ENCODE measurements at regions not wholly inside any gene's neighbourhood (a gene's known extent, or its start where the extent isn't known, plus 50 kb on each side); places are given as distances from the start of the nearest gene placed in this dataset.
"Not testable (repeated sequence)": the region's sequence is repeated elsewhere in the genome, so short reads cannot be mapped to it uniquely, and the experiment has no call there.

DNA sequence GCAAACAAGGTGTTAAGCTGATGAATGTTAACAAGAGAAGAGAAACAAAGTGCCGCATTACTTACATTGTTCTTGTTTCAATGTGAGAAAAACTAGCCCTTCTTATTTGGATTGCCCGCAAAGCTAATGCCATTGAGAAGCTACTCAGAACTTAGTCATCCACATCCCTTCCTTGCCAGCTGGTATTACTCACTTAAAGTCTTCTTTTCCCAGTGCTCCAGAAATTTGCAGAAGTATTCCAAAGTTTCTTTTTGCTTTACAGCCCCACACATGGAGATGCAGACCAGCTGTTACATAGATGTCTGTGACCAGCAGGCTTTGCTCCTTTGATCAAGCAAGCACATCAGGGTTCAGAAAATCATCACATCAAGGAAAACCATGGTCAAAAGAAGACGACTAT, 529.0 kb downstream of the TBC1D32 start:
- DNase-seq = no peak

DNA sequence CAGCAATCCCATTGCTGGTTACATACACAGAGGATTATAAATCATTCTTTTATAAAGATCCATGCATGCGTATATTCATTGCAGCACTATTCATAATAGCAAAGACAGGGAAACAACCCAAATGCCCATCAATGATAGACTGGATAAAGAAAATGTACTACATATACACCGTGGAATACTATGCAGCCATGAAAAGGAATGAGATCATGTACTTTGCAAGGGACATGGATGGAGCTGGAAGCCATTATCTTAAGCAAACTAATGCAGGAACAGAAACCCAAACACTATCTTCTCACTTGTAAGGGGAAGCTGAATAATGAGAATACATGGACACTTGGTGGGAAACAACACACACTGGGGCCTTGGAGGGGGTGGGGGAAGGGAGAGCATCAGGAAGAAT, 529.7 kb downstream of the TBC1D32 start:
- no peak for DNase-seq

DNA sequence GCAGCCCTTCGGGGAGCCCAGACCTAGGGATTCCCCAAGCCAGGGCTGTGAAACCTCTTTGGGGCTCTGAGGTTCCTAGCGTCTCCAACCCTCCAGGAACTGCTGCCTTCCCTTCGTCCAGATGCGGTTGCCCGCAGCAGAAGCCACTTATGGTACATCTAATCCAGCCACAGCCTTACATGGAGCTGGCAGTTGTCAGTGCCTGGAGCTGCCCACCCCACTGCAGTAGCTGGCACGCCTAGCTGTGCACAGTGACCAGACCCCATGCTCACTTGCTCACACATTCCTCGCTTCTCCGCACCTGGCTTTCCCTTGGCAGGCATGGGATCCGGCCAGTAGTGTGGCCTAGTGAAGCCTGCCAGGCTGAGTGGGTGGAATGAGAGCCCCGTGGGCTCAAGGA, 547.6 kb downstream of the TBC1D32 start:
- no peak for DNase-seq

DNA sequence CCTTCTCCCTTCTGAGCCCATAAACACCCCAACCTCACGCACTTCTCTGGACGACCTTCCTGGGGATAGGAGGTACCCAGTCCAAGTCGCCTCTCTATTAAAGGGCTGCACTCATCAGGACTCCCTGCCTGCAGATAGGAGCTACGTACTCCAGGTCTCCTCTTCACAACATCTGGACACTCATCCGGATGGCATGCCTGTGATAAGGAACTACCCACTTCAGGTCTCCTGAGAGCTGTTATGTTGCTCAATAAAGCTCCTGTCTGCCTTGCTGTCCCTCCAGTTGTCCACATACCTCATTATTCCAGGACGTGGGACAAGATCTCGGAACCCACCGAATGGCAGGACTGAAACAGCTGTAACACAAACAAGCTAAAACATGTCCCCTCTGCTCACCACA, 548.0 kb downstream of the TBC1D32 start:
- no peak for DNase-seq

DNA sequence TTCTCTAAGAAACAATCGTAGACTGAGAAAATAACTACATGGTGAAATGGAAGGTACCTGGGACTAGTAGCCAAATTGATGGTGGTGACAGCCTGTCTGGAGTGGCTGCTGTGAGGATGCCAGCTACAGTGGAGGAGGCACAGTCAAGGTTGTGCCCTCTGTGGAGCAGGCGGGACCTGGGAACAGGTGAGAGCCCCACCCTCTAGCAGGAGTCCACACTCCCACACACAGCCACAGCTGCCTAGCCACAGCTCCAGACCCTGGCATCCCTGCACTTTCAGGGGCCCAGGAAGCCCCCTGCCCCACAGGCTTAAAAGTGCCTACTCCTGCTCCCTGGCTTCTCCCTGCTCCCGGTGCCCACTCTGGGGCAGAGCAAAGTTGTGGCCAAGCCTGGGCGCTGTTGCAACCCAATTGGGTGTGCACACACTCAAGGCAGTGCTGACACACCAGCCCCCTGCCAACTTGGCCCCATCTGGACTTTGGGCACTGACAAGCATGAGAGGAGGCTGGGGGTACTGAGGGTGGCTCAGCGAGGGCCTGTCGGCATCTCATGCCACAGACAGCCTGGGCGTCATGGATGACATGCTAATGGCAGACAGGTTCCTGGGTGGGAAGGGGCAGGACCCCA, 548.7 kb downstream of the TBC1D32 start:
- DNase-seq = no peak

DNA sequence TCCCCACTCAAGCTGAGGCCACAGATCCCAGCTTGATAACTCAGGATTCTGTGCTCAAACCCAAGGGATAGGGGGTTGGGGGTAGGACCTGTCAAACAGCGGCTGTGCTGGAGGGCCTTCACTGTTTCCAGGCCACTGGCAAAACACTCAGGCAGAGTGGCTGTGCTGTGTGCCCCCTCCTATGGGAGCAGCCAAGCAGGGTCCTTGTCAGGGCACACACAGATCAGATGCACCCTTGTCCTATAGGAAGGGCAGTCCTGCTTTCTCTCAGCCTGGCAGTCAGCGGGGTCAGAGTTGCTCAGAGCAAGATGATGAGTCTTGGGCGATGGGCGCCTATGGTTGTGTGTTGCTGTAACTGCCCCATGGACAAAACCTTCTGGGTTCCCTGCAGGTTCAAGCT, 554.8 kb downstream of the TBC1D32 start:
- DNase-seq = no peak

DNA sequence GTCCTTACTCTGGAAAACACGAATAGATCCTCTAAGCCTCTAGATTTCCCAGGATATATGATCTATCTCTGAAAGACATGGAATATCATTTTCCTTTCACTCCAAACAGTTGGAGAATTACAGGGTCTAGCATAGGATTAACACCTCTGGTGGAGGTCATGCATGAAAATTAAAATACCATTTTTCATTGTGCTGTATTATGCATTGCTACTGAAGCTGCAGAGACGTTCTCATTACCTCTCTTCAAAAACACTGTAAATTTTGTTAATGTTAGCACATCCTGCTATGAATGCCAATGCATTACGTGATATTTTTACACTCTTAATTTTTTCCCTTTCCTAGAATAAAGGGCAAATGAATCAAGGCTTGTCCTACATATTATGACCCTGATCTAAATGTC, 558.6 kb downstream of the TBC1D32 start:
- DNase-seq = no peak

DNA sequence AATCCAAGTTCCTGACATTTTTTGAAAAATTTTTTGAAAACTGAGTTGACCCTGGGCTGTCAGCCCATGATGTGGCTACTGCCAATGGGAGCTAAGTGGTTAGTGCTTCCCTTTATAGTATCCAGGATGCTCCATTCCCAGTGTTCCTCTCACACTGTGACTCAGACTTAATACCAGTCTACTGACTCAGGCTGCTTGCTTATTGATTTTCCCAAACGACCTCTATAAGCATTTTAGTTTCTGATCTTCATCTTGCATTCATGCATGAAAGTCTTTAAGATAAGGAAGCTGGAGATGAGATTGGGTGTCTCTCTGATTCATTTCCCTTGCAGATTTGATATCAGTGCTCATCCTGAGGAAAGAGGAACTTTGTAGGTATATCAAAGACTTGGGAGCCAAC, 560.0 kb downstream of the TBC1D32 start:
- DNase-seq = no peak

DNA sequence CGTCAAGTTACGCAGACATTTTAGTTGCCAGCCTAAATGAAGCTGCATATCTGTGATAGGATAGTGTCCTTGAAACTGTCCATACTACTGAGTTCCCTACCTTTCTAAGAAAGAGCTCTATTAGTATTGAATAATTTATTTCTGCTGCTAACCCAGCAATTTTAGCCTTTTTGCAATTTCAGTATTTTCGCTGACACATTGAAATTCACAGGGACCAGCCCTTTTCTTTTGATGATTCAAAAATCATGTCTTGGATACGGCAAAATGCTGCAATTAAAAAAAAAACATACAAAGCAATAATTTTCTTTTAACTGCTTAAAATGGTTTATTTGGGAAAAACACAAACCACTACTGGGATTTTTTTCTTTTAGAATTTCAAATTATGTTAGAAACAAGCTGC, 563.3 kb downstream of the TBC1D32 start:
- no peak for DNase-seq

DNA sequence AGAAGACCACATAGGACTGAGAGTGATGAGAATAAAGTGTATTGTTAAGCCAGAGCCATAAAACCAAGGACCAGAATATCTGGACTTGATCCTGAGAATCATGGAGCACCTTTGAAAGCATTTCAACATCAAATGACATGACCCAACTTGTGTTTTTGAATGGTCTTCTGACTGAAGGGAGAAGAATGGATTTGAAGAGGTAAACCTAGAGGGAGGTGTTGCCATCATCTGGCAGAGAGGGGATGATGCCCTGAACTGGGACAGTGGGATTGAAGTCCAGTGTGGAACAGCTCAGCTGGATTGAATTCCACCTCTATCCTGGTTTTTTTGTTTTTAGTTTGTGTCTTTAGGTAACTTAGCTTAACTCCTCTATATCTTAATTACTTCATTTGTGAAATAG, 570.0 kb downstream of the TBC1D32 start:
- no peak for DNase-seq

DNA sequence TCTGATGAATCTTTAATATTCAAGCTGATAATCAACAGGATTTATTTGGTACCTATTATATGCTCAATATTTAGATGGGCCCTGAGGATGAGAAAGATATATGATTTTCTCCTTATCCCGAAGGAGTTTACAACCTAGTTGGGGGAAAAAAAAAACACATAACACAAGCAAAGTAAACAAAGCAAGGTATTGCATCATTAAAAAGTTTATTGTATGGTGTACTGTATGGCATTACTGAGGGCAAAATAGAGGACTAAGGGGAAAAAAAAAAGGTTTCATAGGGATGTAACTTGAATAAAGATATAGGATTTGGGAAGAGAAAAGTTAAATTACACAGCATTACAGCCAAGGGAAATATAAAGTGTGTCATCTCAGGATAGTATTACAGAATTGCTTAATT, 574.7 kb downstream of the TBC1D32 start:
- DNase-seq = no peak

DNA sequence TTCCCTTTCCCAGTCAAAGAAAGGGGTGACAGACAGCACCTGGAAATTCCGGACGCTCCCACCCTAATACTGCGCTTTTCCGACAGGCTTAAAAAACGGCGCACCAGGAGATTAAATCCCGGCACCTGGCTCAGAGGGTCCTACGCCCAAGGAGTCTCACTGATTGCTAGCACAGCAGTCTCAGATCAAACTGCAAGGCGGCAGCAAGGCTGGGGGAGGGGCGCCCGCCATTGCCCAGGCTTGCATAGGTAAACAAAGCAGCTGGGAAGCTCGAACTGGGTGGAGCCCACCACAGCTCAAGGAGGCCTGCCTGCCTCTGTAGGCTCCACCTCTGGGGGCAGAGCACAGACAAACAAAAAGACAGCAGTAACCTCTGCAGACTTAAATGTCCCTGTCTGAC, 585.7 kb downstream of the TBC1D32 start:
- DNase-seq = not testable (repeated sequence)

DNA sequence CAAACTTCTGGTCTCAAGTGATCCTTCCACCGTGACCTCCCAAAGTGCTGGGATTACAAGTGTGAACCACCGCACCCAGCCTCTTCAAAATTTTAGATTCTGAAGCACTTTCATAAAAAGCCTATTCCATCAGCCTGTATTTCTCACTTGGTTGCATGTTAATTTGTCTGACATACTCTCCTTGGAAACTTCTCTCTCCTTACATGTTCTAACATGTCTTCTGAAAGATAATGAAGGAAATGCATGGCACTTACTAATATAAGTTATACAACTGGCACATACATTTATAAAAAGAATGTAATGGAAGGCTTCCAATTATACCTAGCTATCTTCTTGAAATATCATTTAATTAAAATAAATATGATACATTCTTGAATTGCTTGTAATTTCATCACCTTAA, 597.5 kb downstream of the TBC1D32 start:
- no peak for DNase-seq

DNA sequence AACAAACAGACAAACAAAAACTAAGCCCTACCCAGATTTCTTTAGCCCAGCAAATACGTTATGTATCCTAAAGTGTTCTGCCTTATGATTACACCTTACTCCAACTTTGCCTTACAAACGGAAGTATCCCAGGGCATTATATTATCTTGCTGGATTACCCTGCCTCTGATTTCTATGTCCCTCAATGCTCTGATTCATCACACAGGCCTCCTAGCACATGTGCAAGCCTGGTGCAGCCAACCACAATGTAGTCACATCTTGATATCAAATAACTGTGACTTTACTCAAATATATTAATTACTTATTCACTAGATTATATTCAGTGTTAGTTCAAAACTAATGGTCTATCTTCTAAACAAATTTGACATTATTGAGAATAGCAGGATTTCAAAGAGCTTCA, 598.6 kb downstream of the TBC1D32 start:
- no peak for DNase-seq

DNA sequence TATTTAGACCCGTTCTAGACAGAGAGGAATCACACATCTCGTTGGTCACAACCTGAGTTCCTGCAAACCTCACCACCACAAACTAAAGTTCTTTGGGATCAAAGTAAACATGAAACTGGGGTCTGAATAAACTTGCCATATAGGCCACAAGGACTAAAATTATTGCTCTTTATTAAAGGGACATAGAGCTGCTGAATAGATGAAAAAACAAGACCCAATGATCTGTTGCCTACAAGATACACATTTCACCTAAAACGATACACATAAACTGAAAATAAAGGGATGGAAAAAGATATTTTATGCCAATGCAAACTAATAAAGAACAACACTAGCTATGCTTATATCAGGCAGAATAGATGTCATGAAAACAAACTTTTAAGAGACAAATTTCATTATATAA, 623.0 kb downstream of the TBC1D32 start:
- no peak for DNase-seq

DNA sequence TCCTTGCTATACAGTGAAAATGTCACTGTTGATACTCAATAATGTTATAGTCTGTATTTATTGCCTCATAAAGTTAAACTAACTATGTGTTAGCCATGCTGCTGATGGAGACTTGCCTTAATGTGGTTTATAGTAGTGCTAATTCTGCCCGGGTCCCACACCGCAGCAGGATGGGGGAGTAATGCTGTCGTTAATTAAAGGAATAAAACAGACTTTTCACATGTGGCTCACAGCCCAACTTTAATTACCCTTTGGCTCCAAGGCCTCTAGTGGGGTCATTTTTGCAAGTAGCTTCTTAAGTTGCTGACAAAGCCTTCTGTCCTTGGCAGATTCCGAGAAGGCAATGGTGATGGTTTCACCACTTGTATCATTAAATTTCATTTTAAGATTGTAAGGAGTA, 634.3 kb downstream of the TBC1D32 start:
- no peak for DNase-seq

DNA sequence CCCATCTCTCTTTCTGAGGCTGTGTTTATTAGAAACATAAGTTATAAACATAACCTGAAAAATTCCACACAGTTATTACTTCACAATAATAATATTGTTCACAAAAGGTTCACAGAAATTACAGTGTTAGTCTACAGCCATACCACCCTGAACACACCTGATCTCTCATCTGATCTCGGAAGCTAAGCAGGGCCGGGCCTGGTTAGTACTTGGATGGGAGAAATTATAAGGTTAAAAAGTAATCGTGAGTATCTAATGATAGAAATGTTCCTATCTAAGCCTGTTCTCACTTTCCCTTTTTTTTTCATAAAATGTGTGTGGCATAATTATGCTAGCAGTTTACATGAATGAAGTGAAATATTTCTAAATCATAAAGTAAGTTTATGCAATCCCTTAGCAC, 647.8 kb downstream of the TBC1D32 start:
- DNase-seq = no peak

DNA sequence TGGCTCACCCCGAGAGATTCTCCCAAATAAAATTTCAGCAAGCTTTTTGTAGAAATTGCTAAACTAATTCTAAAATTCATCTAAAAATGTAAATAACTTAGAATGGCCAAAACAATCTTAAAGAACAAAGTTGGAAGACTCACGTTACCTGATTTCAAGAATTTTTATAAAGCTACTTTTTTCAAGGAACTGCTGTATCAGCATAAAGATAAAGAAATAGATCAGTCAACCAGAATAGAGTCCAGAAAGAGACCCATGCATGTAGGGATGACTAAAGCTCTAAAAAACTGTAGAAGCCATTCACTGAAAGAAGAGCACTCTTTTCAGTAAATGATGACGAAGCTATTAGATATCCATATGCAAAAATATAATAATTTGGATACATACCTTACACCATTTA, 652.1 kb downstream of the TBC1D32 start:
- DNase-seq = no peak

DNA sequence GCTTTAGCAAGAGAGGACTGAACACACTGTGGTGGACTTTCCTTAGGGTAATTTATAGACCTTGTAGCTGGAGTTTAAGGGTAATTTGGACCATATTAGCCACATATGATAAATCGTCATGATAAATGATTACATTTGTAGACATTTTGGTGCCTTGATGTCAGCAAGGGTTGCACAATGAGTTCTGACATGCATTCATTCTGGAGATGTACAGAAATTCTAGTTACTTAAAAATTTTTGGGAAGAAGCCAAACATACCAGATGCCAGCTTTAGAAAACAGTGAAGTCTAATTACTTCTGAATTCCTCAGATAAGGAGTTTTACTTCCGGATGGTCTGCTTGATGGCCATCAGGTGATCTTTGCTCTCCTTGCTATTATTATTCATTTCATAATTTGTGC, 653.1 kb downstream of the TBC1D32 start:
- no peak for DNase-seq

DNA sequence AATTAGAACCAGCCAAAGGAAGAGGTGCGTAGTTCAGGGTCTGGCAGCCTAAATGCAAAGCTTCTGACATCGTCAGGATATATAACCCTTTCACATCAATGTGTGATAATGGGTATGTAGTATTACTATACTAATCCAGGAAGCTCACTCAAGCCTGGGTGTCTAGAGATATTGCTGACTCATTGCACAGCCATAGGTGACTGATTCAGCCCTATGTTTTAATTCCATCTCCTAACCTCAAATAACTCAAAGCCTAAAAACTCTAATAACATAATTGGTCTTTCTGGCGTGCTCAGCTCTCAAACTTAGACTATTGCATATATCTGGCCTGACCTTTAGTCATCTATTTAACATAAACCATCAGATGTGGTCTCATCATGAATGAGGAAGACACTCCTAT, 658.4 kb downstream of the TBC1D32 start:
- DNase-seq = no peak

DNA sequence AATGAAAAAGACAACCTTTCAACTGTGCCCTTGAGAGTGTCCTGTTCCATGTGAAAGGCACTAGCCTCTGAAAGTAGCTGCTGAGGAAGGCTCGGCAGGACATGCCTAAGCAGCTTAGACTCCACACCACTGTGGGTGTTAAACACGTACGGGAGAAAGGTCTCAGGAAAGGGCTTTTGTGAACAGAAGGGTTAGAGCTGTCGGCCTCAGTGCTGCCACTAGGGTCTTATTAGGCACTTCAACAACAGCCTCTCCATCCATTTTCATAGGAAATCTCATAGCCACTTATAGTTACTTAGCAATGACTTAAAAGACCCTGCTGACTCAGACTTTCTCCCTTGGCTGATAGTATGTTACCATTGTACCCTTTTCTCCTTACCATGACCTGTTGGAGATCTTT, 662.8 kb downstream of the TBC1D32 start:
- DNase-seq = no peak

DNA sequence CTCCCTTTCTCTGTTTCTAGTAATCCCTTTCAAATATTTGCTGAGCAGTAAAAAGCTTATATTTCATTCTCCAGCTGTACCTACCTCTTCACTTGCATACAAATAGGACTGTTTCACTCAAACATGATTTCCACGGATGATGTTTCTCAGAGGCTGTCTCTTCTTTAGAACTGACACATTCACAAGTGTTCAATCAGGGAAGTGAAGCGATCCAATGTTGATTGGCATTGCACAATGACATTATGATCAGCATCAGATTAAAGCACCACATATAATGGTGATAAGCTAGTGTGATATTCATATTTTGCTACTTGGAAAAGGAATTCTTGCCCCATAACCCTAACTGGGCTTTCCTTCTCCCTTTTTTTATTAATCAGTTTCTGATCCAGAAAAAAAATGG, 681.8 kb downstream of the TBC1D32 start:
- no peak for DNase-seq

DNA sequence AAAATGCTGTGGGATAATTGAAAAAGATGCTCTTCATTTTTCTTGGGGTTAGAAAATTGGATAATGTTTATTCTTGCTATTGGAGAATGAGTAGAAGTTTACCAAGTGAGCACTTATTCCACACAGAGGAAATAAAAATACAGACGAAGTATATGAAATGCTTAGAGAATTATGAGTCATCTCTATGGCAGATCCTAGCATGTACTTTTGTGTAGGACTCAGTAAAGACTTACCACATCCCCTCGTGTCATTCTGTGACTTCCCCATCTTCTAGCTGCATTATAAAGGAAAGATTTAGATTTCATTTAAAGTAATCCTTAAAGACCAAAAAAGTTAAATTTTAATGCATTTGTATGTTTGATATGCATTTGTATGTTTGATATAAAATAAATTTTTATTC, 685.6 kb downstream of the TBC1D32 start:
- DNase-seq = no peak

DNA sequence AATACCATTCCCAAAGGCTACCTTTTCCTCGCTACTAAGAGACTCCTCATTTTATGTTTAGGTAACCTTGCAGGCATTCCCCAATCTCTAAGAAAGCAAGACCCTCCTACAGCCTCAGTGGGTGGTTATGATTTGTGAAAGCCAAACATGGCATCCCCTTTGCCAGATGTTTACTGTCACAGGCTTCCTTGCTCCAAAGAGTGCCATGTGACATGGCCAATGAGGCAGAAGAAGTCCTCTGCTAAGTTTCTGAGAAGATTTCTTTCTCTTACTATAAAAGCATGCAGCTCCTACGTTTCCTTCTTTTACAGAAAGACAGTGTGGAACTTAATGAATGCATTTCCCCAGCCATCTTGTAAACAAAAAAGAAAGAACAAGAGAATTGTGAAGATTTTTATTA, 688.2 kb downstream of the TBC1D32 start:
- no peak for DNase-seq

DNA sequence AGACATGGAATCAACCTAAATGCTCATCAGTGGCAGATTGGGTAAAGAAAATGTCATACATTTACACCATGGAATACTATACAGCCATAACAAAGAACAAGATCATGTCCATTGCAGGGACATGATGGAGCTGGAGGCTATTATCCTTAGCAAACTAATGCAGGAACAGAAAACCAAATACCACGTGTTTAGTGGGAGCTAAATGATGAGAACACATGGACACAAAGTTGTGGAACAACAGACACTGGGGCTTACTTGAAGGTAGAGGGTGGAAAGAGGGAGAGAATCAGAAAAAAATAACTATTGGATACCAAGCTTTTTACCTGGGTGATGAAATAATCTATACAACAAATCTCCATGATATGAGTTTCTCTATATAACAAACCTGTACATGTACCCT, 701.3 kb downstream of the TBC1D32 start:
- no peak for DNase-seq
